ENCODE measurements at regions not wholly inside any gene's neighbourhood (a gene's known extent, or its start where the extent isn't known, plus 50 kb on each side); places are given as distances from the start of the nearest gene placed in this dataset.

GRCh38 chr6:106870069-106870468, 104.5 kb downstream of the CD24 start:
- intact Hi-C loops (cut with micrococcal nuclease), result no loop called here
- TF ChIP-seq, protein P1, sequence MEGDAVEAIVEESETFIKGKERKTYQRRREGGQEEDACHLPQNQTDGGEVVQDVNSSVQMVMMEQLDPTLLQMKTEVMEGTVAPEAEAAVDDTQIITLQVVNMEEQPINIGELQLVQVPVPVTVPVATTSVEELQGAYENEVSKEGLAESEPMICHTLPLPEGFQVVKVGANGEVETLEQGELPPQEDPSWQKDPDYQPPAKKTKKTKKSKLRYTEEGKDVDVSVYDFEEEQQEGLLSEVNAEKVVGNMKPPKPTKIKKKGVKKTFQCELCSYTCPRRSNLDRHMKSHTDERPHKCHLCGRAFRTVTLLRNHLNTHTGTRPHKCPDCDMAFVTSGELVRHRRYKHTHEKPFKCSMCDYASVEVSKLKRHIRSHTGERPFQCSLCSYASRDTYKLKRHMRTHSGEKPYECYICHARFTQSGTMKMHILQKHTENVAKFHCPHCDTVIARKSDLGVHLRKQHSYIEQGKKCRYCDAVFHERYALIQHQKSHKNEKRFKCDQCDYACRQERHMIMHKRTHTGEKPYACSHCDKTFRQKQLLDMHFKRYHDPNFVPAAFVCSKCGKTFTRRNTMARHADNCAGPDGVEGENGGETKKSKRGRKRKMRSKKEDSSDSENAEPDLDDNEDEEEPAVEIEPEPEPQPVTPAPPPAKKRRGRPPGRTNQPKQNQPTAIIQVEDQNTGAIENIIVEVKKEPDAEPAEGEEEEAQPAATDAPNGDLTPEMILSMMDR (IDR thresholded peaks at IDR 0.05; ENCODE audit: borderline replicate concordance), result no peak
- Histone ChIP-seq H3K9me3 (replicated peaks) (no peaks in the 10 kb centered on the region), H3K36me3 (no peaks in the 10 kb centered on the region), H3K4me1 (no peaks in the 10 kb centered on the region), H3K4me3 (no peak overlapping the region), H3K27me3 (ENCODE audit: low read depth) (no peaks in the 10 kb centered on the region), H3K27ac (replicated peaks) (no peak overlapping the region)
- DNase-seq, result no peak

GRCh38 chr6:106869203-106869602, 105.3 kb downstream of the CD24 start:
- H3K4me3 ChIP-seq, result no peak overlapping the region
- no peaks in the 10 kb centered on the region for H3K4me1 ChIP-seq
- H3K27me3 ChIP-seq (ENCODE audit: low read depth), result peaks cover 2% of the 10 kb centered on the region
- DNase-seq, result no peak
- H3K27ac ChIP-seq (replicated peaks), result no peak overlapping the region
- TF ChIP-seq, protein P1 (IDR thresholded peaks at IDR 0.05; ENCODE audit: borderline replicate concordance), result no peak
- H3K9me3 ChIP-seq (replicated peaks), result no peaks in the 10 kb centered on the region
- intact Hi-C loops (cut with micrococcal nuclease), result no loop called here
- no peaks in the 10 kb centered on the region for H3K36me3 ChIP-seq

DNA sequence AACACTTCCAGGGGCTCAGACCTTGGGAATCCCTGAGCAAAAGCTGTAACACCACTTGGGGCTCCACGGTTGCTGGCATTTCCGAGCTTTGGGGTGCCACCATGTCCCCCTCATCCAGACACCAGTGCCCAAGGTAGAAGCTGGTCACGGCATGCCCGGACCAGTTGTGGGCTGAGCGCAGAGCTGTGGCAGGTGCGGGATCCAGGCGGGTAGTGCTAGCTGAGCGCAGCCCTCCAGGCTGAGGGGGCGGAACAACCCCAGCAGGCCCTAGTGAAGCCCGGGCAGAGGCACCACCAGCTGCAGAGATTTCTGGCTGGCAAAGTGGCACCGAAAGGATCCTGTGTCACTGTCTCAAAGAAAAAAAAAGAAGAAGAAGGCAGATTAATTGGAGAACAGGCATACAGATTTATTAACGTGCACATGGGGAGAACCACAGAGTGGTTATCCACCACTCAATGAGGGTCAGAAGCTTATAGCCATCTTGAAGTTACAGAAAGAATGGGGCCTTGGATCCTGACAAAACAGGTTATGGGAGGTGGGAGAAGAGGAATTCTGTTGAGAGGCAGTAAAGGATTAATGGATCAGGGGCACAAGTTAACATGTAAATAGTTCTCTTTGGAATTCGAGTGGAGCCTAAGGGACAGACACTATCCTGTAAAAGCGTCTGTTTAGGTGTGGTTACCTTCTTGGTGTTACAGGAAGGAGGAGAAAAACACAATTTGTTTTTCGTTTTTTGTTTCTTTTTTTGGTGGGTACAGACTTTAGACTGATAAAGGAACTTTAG, 107.5 kb downstream of the CD24 start:
- no peaks in the 10 kb centered on the region for H3K4me1 ChIP-seq
- peaks cover 7% of the 10 kb centered on the region for H3K27me3 ChIP-seq (ENCODE audit: low read depth)
- no peak overlapping the region for H3K27ac ChIP-seq (replicated peaks)
- no peaks in the 10 kb centered on the region for H3K36me3 ChIP-seq
- no peak overlapping the region for H3K4me3 ChIP-seq
- intact Hi-C loops (cut with micrococcal nuclease), result no loop called here
- no peaks in the 10 kb centered on the region for H3K9me3 ChIP-seq (replicated peaks)
- no peak for DNase-seq
- TF ChIP-seq, protein P1 (IDR thresholded peaks at IDR 0.05; ENCODE audit: borderline replicate concordance), result no peak

DNA sequence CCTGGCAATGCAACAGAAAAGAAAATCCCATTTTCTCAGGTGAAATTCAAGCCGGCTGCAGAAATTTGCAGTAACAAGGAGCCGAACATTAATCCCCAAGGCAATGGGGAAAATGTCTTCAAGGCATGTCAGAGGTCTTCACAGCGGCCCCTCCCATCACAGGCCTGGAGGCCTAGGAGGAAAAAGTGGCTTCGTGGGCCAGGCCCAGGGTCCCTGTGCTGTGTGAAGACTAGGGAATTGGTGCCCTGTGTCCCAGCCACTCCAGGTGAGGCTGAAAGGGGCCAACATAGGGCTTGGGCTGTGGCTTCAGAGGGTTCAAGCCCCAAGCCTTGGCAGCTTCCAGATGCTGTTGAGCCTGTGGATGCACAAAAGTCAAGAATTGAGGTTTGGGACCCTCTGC, 111.7 kb downstream of the CD24 start:
- H3K4me1 ChIP-seq, result no peaks in the 10 kb centered on the region
- no peak overlapping the region for H3K27ac ChIP-seq (replicated peaks)
- TF ChIP-seq, protein P1 (IDR thresholded peaks at IDR 0.05; ENCODE audit: borderline replicate concordance), result no peak
- no peaks in the 10 kb centered on the region for H3K36me3 ChIP-seq
- no peak overlapping the region for H3K4me3 ChIP-seq
- no peak for DNase-seq
- peaks cover 3% of the 10 kb centered on the region for H3K9me3 ChIP-seq (replicated peaks)
- H3K27me3 ChIP-seq (ENCODE audit: low read depth), result peaks cover 7% of the 10 kb centered on the region
- intact Hi-C loops (cut with micrococcal nuclease), result no loop called here

DNA sequence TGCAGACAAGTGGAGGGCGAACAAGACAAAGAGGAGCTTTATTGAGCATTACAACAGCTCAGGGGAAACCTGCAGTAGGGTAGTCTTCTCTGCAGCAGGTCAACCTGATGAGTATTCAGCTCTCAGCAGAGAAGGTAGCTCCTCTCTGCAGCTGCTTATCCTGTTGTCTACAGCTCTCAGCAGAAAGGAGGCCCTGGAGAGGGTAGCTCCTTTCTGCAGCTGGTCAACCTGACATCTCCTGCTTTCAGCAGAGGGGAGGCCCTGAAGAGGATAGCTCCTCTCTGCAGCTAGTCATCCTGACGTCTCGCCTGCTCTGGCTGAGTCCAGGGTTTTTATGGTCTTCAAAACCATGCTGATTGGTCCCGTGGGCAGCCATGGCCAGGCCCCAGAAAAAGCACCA, 113.6 kb downstream of the CD24 start:
- no peaks in the 10 kb centered on the region for H3K4me1 ChIP-seq
- no peak overlapping the region for H3K27ac ChIP-seq (replicated peaks)
- TF ChIP-seq, protein P1 (IDR thresholded peaks at IDR 0.05; ENCODE audit: borderline replicate concordance), result no peak
- no peak for DNase-seq
- H3K9me3 ChIP-seq (replicated peaks), result peaks cover 3% of the 10 kb centered on the region
- no peaks in the 10 kb centered on the region for H3K36me3 ChIP-seq
- H3K4me3 ChIP-seq, result no peak overlapping the region
- intact Hi-C loops (cut with micrococcal nuclease), result no loop called here
- H3K27me3 ChIP-seq (ENCODE audit: low read depth), result peaks cover 7% of the 10 kb centered on the region

Measured in left ventricle myocardium inferior (tissue), 1 donor.